SW480 (cell line): ENCODE measurements at regions not wholly inside any gene's neighbourhood (a gene's known extent, or its start where the extent isn't known, plus 50 kb on each side); places are given as distances from the start of the nearest gene placed in this dataset.
"Not testable (repeated sequence)": the region's sequence is repeated elsewhere in the genome, so short reads cannot be mapped to it uniquely, and the experiment has no call there.

Source experiments
- DNase-seq: peaks from one replicate; pipeline ENCODE4 v3.0.0-alpha.2; 2016; ENCODE audit warnings: low spot score

GRCh38 chr18:10085416-10085815 is 171.6 kb downstream of the VAPA start:
- DNase-seq = peak; percentile 95

GRCh38 chr18:10085876-10086275 is 172.1 kb downstream of the VAPA start:
- DNase-seq = no peak

- peak; percentile 98 for DNase-seq
Observed at GRCh38 chr18:10086458-10087210, 172.8 kb downstream of the VAPA start.

GRCh38 chr18:10088734-10089133 is 174.9 kb downstream of the VAPA start:
- DNase-seq = no peak

GRCh38 chr18:10089881-10090280 is 176.1 kb downstream of the VAPA start:
- DNase-seq = no peak

GRCh38 chr18:10090668-10091067 is 176.9 kb downstream of the VAPA start:
- DNase-seq = no peak

GRCh38 chr18:10093445-10093844 is 179.6 kb downstream of the VAPA start:
- DNase-seq = no peak

GRCh38 chr18:10094154-10094553 is 180.3 kb downstream of the VAPA start:
- no peak for DNase-seq

GRCh38 chr18:10094655-10095054 is 180.8 kb downstream of the VAPA start:
- no peak for DNase-seq

- DNase-seq = no peak
Observed at GRCh38 chr18:10095356-10095755, 181.5 kb downstream of the VAPA start.

- no peak for DNase-seq
Observed at GRCh38 chr18:10099539-10100140, 185.8 kb downstream of the VAPA start.

GRCh38 chr18:10100196-10100595 is 186.4 kb downstream of the VAPA start:
- DNase-seq = no peak

- DNase-seq = no peak
Observed at GRCh38 chr18:10100941-10101701, 187.3 kb downstream of the VAPA start.

GRCh38 chr18:10101729-10102128 is 187.9 kb downstream of the VAPA start:
- DNase-seq = no peak

- not testable (repeated sequence) for DNase-seq
Observed at GRCh38 chr18:10105118-10105517, 191.3 kb downstream of the VAPA start.

- no peak for DNase-seq
Observed at GRCh38 chr18:10111191-10111590, 197.4 kb downstream of the VAPA start.

- no peak for DNase-seq
Observed at GRCh38 chr18:10111944-10112343, 198.1 kb downstream of the VAPA start.

GRCh38 chr18:10113121-10114022 is 199.6 kb downstream of the VAPA start:
- no peak for DNase-seq

- DNase-seq = no peak
Observed at GRCh38 chr18:10114717-10115463, 201.1 kb downstream of the VAPA start.

- no peak for DNase-seq
Observed at GRCh38 chr18:10116574-10116973, 202.8 kb downstream of the VAPA start.

- no peak for DNase-seq
Observed at GRCh38 chr18:10119528-10119927, 205.7 kb downstream of the VAPA start.
